ENCODE measurements at regions not wholly inside any gene's neighbourhood (a gene's known extent, or its start where the extent isn't known, plus 50 kb on each side); places are given as distances from the start of the nearest gene placed in this dataset.
A peak's percentile ranks its signal among the peaks of the same experiment; 100 is the strongest.
"Not testable (repeated sequence)": the region's sequence is repeated elsewhere in the genome, so short reads cannot be mapped to it uniquely, and the experiment has no call there.

GRCh38 chr21:27860314-27860955 lies 893.5 kb upstream of the ADAMTS5 start:
- H3K9me3 ChIP-seq (ENCODE audit: control insufficient read depth, low read length); H3K4ac ChIP-seq (ENCODE audit: low read depth in 1 of 2, low read length in 2 of 2); H3K36me3 ChIP-seq (ENCODE audit: control insufficient read depth in 1 of 2, insufficient read depth in 2 of 2, low read depth in 1 of 2, low read length in 2 of 2); H3K23ac ChIP-seq (ENCODE audit: low read length in 2 of 2); H3K79me1 ChIP-seq (replicated peaks; ENCODE audit: low read length, poor library complexity, severe bottlenecking); H3K18ac ChIP-seq (ENCODE audit: low read depth in 1 of 2, low read length in 2 of 2); H2BK15ac ChIP-seq (ENCODE audit: low read depth, poor library complexity, severe bottlenecking); H4K8ac ChIP-seq (ENCODE audit: low read length); H2BK5ac ChIP-seq (ENCODE audit: low read depth, low read length, poor library complexity, severe bottlenecking); H4K91ac ChIP-seq (ENCODE audit: low read length); H3K4me2 ChIP-seq (ENCODE audit: low read length, poor library complexity, severe bottlenecking); H2BK120ac ChIP-seq (ENCODE audit: low read depth, low read length); H3K14ac ChIP-seq (ENCODE audit: low read length in 2 of 2); H2AK5ac ChIP-seq (ENCODE audit: low read length, severe bottlenecking); H3K4me1 ChIP-seq (ENCODE audit: control insufficient read depth, insufficient read depth, low read depth, low read length); H3K27ac ChIP-seq (ENCODE audit: low read length, poor library complexity, severe bottlenecking); H2AFZ ChIP-seq (ENCODE audit: low read depth, low read length); H3K27me3 ChIP-seq (ENCODE audit: control insufficient read depth in 1 of 2, insufficient read depth in 1 of 2, low read length in 2 of 2); H2BK12ac ChIP-seq (ENCODE audit: low read length in 2 of 2): not testable (repeated sequence)
- Histone ChIP-seq H3K9ac (ENCODE audit: low read length) (peak overlapping the region; percentile 68), H3K4me3 (ENCODE audit: insufficient read depth in 1 of 2, low read depth in 1 of 2, low read length in 2 of 2) (peak overlapping the region in 1 of 2 experiments; percentile 41)
- whole genome bisulfite sequencing: 97% methylated on average over 2 of the region's 3 CpGs
- peak; percentile 11 for DNase-seq

- H3K27ac ChIP-seq (ENCODE audit: low read length, poor library complexity, severe bottlenecking); H3K23ac ChIP-seq (ENCODE audit: low read length in 2 of 2); H3K36me3 ChIP-seq (ENCODE audit: control insufficient read depth in 1 of 2, insufficient read depth in 2 of 2, low read depth in 1 of 2, low read length in 2 of 2); H3K27me3 ChIP-seq (ENCODE audit: control insufficient read depth in 1 of 2, insufficient read depth in 1 of 2, low read length in 2 of 2); H2AK5ac ChIP-seq (ENCODE audit: low read length, severe bottlenecking); H3K4me1 ChIP-seq (ENCODE audit: control insufficient read depth, insufficient read depth, low read depth, low read length); H3K9ac ChIP-seq (ENCODE audit: low read length); H2BK15ac ChIP-seq (ENCODE audit: low read depth, poor library complexity, severe bottlenecking); H4K91ac ChIP-seq (ENCODE audit: low read length); H2BK5ac ChIP-seq (ENCODE audit: low read depth, low read length, poor library complexity, severe bottlenecking); H3K18ac ChIP-seq (ENCODE audit: low read depth in 1 of 2, low read length in 2 of 2); H3K9me3 ChIP-seq (ENCODE audit: control insufficient read depth, low read length); H2BK120ac ChIP-seq (ENCODE audit: low read depth, low read length); H3K14ac ChIP-seq (ENCODE audit: low read length in 2 of 2); H3K79me1 ChIP-seq (replicated peaks; ENCODE audit: low read length, poor library complexity, severe bottlenecking); DNase-seq; H2BK12ac ChIP-seq (ENCODE audit: low read length in 2 of 2); H2AFZ ChIP-seq (ENCODE audit: low read depth, low read length); H3K4me3 ChIP-seq (ENCODE audit: insufficient read depth in 1 of 2, low read depth in 1 of 2, low read length in 2 of 2); H3K4me2 ChIP-seq (ENCODE audit: low read length, poor library complexity, severe bottlenecking); H3K4ac ChIP-seq (ENCODE audit: low read depth in 1 of 2, low read length in 2 of 2); H4K8ac ChIP-seq (ENCODE audit: low read length): not testable (repeated sequence)
- whole genome bisulfite sequencing: 100% methylated on average over 2 of the region's 5 CpGs
Observed at GRCh38 chr21:27858053-27858825, 891.4 kb upstream of the ADAMTS5 start.

GRCh38 chr21:27856988-27857387 lies 890.1 kb upstream of the ADAMTS5 start:
- not testable (repeated sequence) for H2BK15ac ChIP-seq (ENCODE audit: low read depth, poor library complexity, severe bottlenecking); H3K79me1 ChIP-seq (replicated peaks; ENCODE audit: low read length, poor library complexity, severe bottlenecking); H2BK120ac ChIP-seq (ENCODE audit: low read depth, low read length); H2AFZ ChIP-seq (ENCODE audit: low read depth, low read length); H3K4me1 ChIP-seq (ENCODE audit: control insufficient read depth, insufficient read depth, low read depth, low read length); H3K9me3 ChIP-seq (ENCODE audit: control insufficient read depth, low read length); H3K4me3 ChIP-seq (ENCODE audit: insufficient read depth in 1 of 2, low read depth in 1 of 2, low read length in 2 of 2); H3K9ac ChIP-seq (ENCODE audit: low read length); H3K4me2 ChIP-seq (ENCODE audit: low read length, poor library complexity, severe bottlenecking); H3K4ac ChIP-seq (ENCODE audit: low read depth in 1 of 2, low read length in 2 of 2); H3K18ac ChIP-seq (ENCODE audit: low read depth in 1 of 2, low read length in 2 of 2); H3K27ac ChIP-seq (ENCODE audit: low read length, poor library complexity, severe bottlenecking); H2BK5ac ChIP-seq (ENCODE audit: low read depth, low read length, poor library complexity, severe bottlenecking); H3K27me3 ChIP-seq (ENCODE audit: control insufficient read depth in 1 of 2, insufficient read depth in 1 of 2, low read length in 2 of 2); H3K36me3 ChIP-seq (ENCODE audit: control insufficient read depth in 1 of 2, insufficient read depth in 2 of 2, low read depth in 1 of 2, low read length in 2 of 2); H4K91ac ChIP-seq (ENCODE audit: low read length); H2AK5ac ChIP-seq (ENCODE audit: low read length, severe bottlenecking); H2BK12ac ChIP-seq (ENCODE audit: low read length in 2 of 2); H3K14ac ChIP-seq (ENCODE audit: low read length in 2 of 2); H3K23ac ChIP-seq (ENCODE audit: low read length in 2 of 2); H4K8ac ChIP-seq (ENCODE audit: low read length)
- peak; percentile 27 for DNase-seq
- 67% methylated on average over 1 of the region's 3 CpGs for WGBS

GRCh38 chr21:27841084-27841672 lies 874.3 kb upstream of the ADAMTS5 start:
- H3K4me2 ChIP-seq (ENCODE audit: low read length, poor library complexity, severe bottlenecking): no peak overlapping the region

More at GRCh38 chr21:27841084-27841672, 874.3 kb upstream of the ADAMTS5 start:
- H3K4me3 ChIP-seq (ENCODE audit: insufficient read depth in 1 of 2, low read depth in 1 of 2, low read length in 2 of 2): no peak overlapping the region
- H4K91ac ChIP-seq (ENCODE audit: low read length): no peak overlapping the region
- no peaks in the 10 kb centered on the region for H3K79me1 ChIP-seq (replicated peaks; ENCODE audit: low read length, poor library complexity, severe bottlenecking)
- H3K27ac ChIP-seq (ENCODE audit: low read length, poor library complexity, severe bottlenecking): no peak overlapping the region
- H3K9me3 ChIP-seq (ENCODE audit: control insufficient read depth, low read length): no peaks in the 10 kb centered on the region
- no peak overlapping the region for H2AK5ac ChIP-seq (ENCODE audit: low read length, severe bottlenecking)
- no peak overlapping the region for H2AFZ ChIP-seq (ENCODE audit: low read depth, low read length)
- H3K14ac ChIP-seq (ENCODE audit: low read length in 2 of 2): no peak overlapping the region
- H3K4me1 ChIP-seq (ENCODE audit: control insufficient read depth, insufficient read depth, low read depth, low read length): no peaks in the 10 kb centered on the region
- H3K18ac ChIP-seq (ENCODE audit: low read depth in 1 of 2, low read length in 2 of 2): no peak overlapping the region
- no peak overlapping the region for H2BK5ac ChIP-seq (ENCODE audit: low read depth, low read length, poor library complexity, severe bottlenecking)
- H3K23ac ChIP-seq (ENCODE audit: low read length in 2 of 2): no peak overlapping the region
- H2BK12ac ChIP-seq (ENCODE audit: low read length in 2 of 2): no peak overlapping the region
- H3K9ac ChIP-seq (ENCODE audit: low read length): no peak overlapping the region
- no peaks in the 10 kb centered on the region for H3K27me3 ChIP-seq (ENCODE audit: control insufficient read depth in 1 of 2, insufficient read depth in 1 of 2, low read length in 2 of 2)
- no peak for DNase-seq
- no peak overlapping the region for H2BK120ac ChIP-seq (ENCODE audit: low read depth, low read length)
- H3K36me3 ChIP-seq (ENCODE audit: control insufficient read depth in 1 of 2, insufficient read depth in 2 of 2, low read depth in 1 of 2, low read length in 2 of 2): no peaks in the 10 kb centered on the region
- WGBS: no CpG with 5 or more reads among the region's 3 CpGs
- H2BK15ac ChIP-seq (ENCODE audit: low read depth, poor library complexity, severe bottlenecking): no peak overlapping the region
- H3K4ac ChIP-seq (ENCODE audit: low read depth in 1 of 2, low read length in 2 of 2): no peak overlapping the region
- H4K8ac ChIP-seq (ENCODE audit: low read length): no peak overlapping the region
